Body of pancreas (tissue), 4 donors: ENCODE measurements at regions not wholly inside any gene's neighbourhood (a gene's known extent, or its start where the extent isn't known, plus 50 kb on each side); places are given as distances from the start of the nearest gene placed in this dataset.

ENCODE experiments used
- POLR2A ChIP-seq, 3 donors: fragments of 450-650 bp; IDR thresholded peaks; one replicate each; pipeline ENCODE4 v1.6.1; 2016; ENCODE audit warnings: antibody characterized with exemption in 3 of 3, mild to moderate bottlenecking in 2 of 3
- TF ChIP-seq, protein P1 (sequence below), 7 experiments: fragments of 450-650 bp in 4 of 7; fragments of 200-600 bp in 3 of 7; sonication (generic) in 3 of 7; IDR thresholded peaks; one replicate each; pipeline ENCODE4 v1.5.1; 2016 to 2019; ENCODE audit warnings: antibody characterized with exemption in 7 of 7

DNA sequence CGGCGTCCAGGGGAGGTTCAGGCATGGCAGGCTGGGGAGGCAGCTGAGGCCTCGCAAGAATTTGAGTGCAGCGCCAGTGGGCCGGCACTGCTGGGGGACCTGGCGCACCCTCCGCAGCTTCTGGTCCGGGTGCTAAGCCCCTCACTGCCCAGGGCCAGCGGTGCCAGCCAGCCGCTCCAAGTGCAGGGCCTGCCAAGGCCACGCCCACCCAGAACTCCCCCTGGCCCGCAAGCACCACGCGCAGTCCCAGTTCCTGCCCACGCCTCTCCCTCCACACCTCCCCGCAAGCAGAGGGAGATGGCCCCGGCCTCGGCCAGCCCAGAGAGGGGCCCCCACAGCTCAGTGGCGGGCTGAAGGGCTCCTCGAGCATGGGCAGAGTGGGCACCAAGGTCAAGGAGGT lies 2017.3 kb downstream of the LRRC4C start:
- TF ChIP-seq, protein P1, sequence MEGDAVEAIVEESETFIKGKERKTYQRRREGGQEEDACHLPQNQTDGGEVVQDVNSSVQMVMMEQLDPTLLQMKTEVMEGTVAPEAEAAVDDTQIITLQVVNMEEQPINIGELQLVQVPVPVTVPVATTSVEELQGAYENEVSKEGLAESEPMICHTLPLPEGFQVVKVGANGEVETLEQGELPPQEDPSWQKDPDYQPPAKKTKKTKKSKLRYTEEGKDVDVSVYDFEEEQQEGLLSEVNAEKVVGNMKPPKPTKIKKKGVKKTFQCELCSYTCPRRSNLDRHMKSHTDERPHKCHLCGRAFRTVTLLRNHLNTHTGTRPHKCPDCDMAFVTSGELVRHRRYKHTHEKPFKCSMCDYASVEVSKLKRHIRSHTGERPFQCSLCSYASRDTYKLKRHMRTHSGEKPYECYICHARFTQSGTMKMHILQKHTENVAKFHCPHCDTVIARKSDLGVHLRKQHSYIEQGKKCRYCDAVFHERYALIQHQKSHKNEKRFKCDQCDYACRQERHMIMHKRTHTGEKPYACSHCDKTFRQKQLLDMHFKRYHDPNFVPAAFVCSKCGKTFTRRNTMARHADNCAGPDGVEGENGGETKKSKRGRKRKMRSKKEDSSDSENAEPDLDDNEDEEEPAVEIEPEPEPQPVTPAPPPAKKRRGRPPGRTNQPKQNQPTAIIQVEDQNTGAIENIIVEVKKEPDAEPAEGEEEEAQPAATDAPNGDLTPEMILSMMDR (IDR thresholded peaks at IDR 0.05), result no peak
- no peak for TF ChIP-seq POLR2A (IDR thresholded peaks at IDR 0.05)
